Pancreas (tissue), 10 donors: ENCODE measurements at regions not wholly inside any gene's neighbourhood (a gene's known extent, or its start where the extent isn't known, plus 50 kb on each side); places are given as distances from the start of the nearest gene placed in this dataset.

Source experiments
- ATAC-seq, 4 donors: fragments of 200-7000 bp; cut with Tn5 transposase; one replicate each; pipeline versions ENCODE4 v1.8.0 to v1.9.1; 2020; ENCODE audit warnings: mild to moderate bottlenecking in 4 of 4, moderate library complexity in 4 of 4
- DNase-seq, 6 donors: peaks; one replicate each; pipeline ENCODE4 v3.0.0-alpha.2; 2020
- FAIRE-seq: peaks from 2 replicates; lab custom pipeline; 2012; peaks lifted over from hg19 to GRCh38; lab: Jason Lieb, UNC
- H3K27ac ChIP-seq, 4 donors: fragments of 200-600 bp; sonication (generic); 1 replicate in 3 of 4; 2 replicates in 1 of 4; pipeline versions ENCODE4 v1.5.0 to v1.8.0; 2020
- H3K27me3 ChIP-seq, 4 donors: fragments of 200-600 bp; one replicate each; pipeline ENCODE4 v1.8.0; 2021
- H3K36me3 ChIP-seq, 3 donors: fragments of 200-600 bp; sonication (generic) in 1 of 3; one replicate each; pipeline versions ENCODE4 v1.5.0 to v1.8.0; 2020 to 2021
- H3K4me1 ChIP-seq, 3 donors: fragments of 200-600 bp; one replicate each; pipeline ENCODE4 v1.8.0; 2021
- H3K4me3 ChIP-seq, 4 donors: fragments of 200-600 bp; sonication (generic) in 2 of 4; one replicate each; pipeline versions ENCODE4 v1.5.0 to v1.8.0; 2020 to 2021
- H3K9me3 ChIP-seq, 4 donors: fragments of 200-600 bp; one replicate each; pipeline ENCODE4 v1.8.0; 2021
- WGBS, 2 donors: extraction: QIAGEN DNeasy Blood & Tissue Kit; methylation state at CpG; one replicate each; pipeline ENCODE4 v1.1.7; 2013; 5-methylcytosine and 5-hydroxymethylcytosine counted together
- intact Hi-C, 3 donors: fragments of 100-400 bp; cut with DNase I; formaldehyde crosslinking; loops; one replicate each; pipeline versions ENCODE4 v1.11.1 to v1.14.2; 2022
- TF ChIP-seq, protein P1 (sequence below), 4 donors: fragments of 200-600 bp; sonication (generic) in 3 of 4; IDR thresholded peaks; one replicate each; pipeline versions ENCODE4 v1.5.0 to v1.8.0; 2021; ENCODE audit warnings: antibody characterized with exemption in 4 of 4
- donor health status: healthy with polysubstance abuse.
- donor health status: DM: no; HTN: no; CAD: no; lungs with moderate emphysema.
- donor health status: DM: no; HTN: no; CAD: no.
- donor health status: control.
- donor health status: control.
- donor health status: Bipolar disorder and iron deficiency.
- donor health status: DM: yes; HTN: yes; CAD: no.
- donor health status: DM: no; HTN: no; CAD: no.
- donor health status: DM: no; HTN: no; CAD: no.
- donor health status: DM: yes; HTN: yes; CAD: no.

- no peaks in the 10 kb centered on the region for H3K4me1 ChIP-seq
- intact Hi-C loops, result no loop called here
- 86% methylated on average over 6 of the region's 6 CpGs for WGBS, 2 donors
- H3K9me3 ChIP-seq, result no peaks in the 10 kb centered on the region
- H3K36me3 ChIP-seq, result no peaks in the 10 kb centered on the region
- H3K27me3 ChIP-seq, result no peaks in the 10 kb centered on the region
- H3K27ac ChIP-seq, result no peak overlapping the region
- no peak for ATAC-seq
- no peak for FAIRE-seq
- no peak overlapping the region for H3K4me3 ChIP-seq
- TF ChIP-seq, protein P1, sequence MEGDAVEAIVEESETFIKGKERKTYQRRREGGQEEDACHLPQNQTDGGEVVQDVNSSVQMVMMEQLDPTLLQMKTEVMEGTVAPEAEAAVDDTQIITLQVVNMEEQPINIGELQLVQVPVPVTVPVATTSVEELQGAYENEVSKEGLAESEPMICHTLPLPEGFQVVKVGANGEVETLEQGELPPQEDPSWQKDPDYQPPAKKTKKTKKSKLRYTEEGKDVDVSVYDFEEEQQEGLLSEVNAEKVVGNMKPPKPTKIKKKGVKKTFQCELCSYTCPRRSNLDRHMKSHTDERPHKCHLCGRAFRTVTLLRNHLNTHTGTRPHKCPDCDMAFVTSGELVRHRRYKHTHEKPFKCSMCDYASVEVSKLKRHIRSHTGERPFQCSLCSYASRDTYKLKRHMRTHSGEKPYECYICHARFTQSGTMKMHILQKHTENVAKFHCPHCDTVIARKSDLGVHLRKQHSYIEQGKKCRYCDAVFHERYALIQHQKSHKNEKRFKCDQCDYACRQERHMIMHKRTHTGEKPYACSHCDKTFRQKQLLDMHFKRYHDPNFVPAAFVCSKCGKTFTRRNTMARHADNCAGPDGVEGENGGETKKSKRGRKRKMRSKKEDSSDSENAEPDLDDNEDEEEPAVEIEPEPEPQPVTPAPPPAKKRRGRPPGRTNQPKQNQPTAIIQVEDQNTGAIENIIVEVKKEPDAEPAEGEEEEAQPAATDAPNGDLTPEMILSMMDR (IDR thresholded peaks at IDR 0.05), result no peak
- no peak for DNase-seq
These were observed 73.2 kb upstream of the VCX2 start for GRCh38 chrX:8244301-8244700.

DNA sequence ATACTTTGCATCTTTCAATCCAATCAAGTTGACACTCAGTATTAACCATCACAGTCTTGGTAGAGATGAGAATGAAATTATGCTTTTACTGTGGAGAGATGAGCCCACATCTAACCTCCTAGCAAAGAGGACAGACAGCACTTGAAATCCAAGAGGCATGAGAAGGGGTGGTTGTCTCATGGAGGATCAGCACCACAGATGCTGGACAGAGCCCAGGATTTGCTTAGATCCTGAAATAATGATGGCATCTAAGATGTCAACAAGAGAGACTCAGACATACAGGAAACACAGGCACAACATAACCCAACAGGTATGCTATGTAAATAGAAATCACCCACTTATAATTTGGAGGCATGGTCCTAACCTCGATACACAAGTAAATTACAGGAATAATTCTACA, 74.3 kb upstream of the VCX2 start:
- Histone ChIP-seq H3K4me3 (no peak overlapping the region), H3K36me3 (no peaks in the 10 kb centered on the region), H3K9me3 (no peaks in the 10 kb centered on the region), H3K27me3 (no peaks in the 10 kb centered on the region), H3K27ac (no peak overlapping the region), H3K4me1 (no peaks in the 10 kb centered on the region)
- DNase-seq (no peak), ATAC-seq (no peak), FAIRE-seq (no peak)
- intact Hi-C loops, result no loop called here
- WGBS, 2 donors, result 74 to 84% methylated on average over 1 of the region's 1 CpG
- TF ChIP-seq, protein P1 (IDR thresholded peaks at IDR 0.05), result no peak

DNA sequence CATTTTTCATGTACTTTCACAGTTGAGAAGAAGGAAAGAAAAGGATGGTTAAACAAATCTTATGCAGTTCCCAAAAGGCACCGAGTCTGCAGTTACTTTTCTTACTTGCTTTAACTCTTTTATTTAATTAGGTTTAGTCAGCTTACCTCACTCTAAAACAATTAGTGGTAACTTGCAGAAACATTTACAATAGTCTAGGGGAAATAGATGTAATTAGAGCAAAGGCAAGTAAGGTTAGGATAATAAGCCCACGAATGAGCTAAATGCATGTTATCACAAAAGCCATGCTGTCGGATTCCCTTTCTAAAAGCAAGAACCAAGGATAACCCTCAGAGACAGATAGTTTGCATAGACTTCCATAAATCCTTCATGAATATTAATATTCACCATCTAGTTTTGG, 82.0 kb upstream of the VCX2 start:
- no peaks in the 10 kb centered on the region for H3K4me1 ChIP-seq
- ATAC-seq (no peak), FAIRE-seq (no peak), DNase-seq (no peak)
- intact Hi-C loops, result no loop called here
- 78 to 84% methylated on average over 3 of the region's 3 CpGs for WGBS, 2 donors
- no peaks in the 10 kb centered on the region for H3K36me3 ChIP-seq
- H3K4me3 ChIP-seq, result no peak overlapping the region
- no peak overlapping the region for H3K27ac ChIP-seq
- H3K27me3 ChIP-seq, result no peaks in the 10 kb centered on the region
- H3K9me3 ChIP-seq, result no peaks in the 10 kb centered on the region
- TF ChIP-seq, protein P1 (IDR thresholded peaks at IDR 0.05), result no peak

DNA sequence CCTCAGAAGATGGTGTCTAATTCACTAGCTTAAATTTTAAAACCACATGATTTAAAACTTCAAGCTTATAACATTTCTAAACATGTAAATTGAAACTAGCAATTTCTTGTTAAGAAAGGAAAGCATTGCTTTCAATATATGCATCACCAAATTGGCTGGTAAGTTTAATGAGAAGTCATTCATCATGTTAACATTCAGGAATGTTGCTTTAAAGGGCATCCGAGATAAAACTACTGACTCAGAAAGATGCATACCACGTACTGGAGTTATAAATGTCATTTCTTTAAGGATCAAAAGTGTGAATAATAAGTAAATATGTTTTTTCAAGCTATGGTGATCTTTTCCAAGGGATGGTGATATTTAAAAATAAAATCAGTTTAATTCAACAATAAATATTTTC, 83.3 kb upstream of the VCX2 start:
- no peaks in the 10 kb centered on the region for H3K27me3 ChIP-seq
- ATAC-seq, result no peak
- TF ChIP-seq, protein P1 (IDR thresholded peaks at IDR 0.05), result no peak
- DNase-seq, result no peak
- FAIRE-seq, result no peak
- H3K9me3 ChIP-seq, result no peaks in the 10 kb centered on the region
- H3K36me3 ChIP-seq, result no peaks in the 10 kb centered on the region
- no peak overlapping the region for H3K4me3 ChIP-seq
- H3K4me1 ChIP-seq, result no peaks in the 10 kb centered on the region
- intact Hi-C loops, result no loop called here
- WGBS, 2 donors, result 41 to 55% methylated on average over 2 of the region's 2 CpGs
- no peak overlapping the region for H3K27ac ChIP-seq

GRCh38 chrX:8272821-8273220, 101.8 kb upstream of the VCX2 start:
- TF ChIP-seq, protein P1 (IDR thresholded peaks at IDR 0.05), result no peak
- Histone ChIP-seq H3K4me1 (no peaks in the 10 kb centered on the region), H3K36me3 (no peaks in the 10 kb centered on the region), H3K27me3 (no peaks in the 10 kb centered on the region), H3K27ac (no peak overlapping the region), H3K4me3 (no peak overlapping the region), H3K9me3 (no peaks in the 10 kb centered on the region)
- DNase-seq (no peak), FAIRE-seq (no peak), ATAC-seq (no peak)
- WGBS, 2 donors, result 72 to 73% methylated on average over 4 of the region's 4 CpGs
- intact Hi-C loops, result no loop called here
